Stimulated activated naive CD8-positive, alpha-beta T cell treated with anti-CD3 and anti-CD28 coated beads, Interleukin-15, amount 100 ng/mL, for 72 hours (primary cell): ENCODE measurements at regions not wholly inside any gene's neighbourhood (a gene's known extent, or its start where the extent isn't known, plus 50 kb on each side); places are given as distances from the start of the nearest gene placed in this dataset.
"Not testable (repeated sequence)": the region's sequence is repeated elsewhere in the genome, so short reads cannot be mapped to it uniquely, and the experiment has no call there.

Experiments
- ATAC-seq: fragments of 150-1000 bp; cut with Tn5 transposase; 2 replicates; pipeline ENCODE4 v1.10.0; 2021; ENCODE audit warnings: mild to moderate bottlenecking, moderate library complexity
- DNase-seq, 2 donors: peaks; one replicate each; pipeline ENCODE4 v3.0.0; 2021 to 2022
- H3K27ac Mint-ChIP-seq, 2 donors: one replicate each; pipeline ENCODE4 v1.8.0; 2022; ENCODE audit warnings: mild to moderate bottlenecking in 2 of 2, mixed read lengths in 2 of 2, moderate library complexity in 2 of 2
- H3K27me3 Mint-ChIP-seq: one replicate; pipeline ENCODE4 v1.8.0; 2022; ENCODE audit warnings: mixed read lengths
- H3K4me1 Mint-ChIP-seq: one replicate; pipeline ENCODE4 v1.8.0; 2022; ENCODE audit warnings: mild to moderate bottlenecking, mixed read lengths
- H3K4me3 Mint-ChIP-seq, 2 donors: one replicate each; pipeline ENCODE4 v1.8.0; 2022; ENCODE audit warnings: mild to moderate bottlenecking in 2 of 2, mixed read lengths in 2 of 2, moderate library complexity in 1 of 2
- H3K9me3 Mint-ChIP-seq, 2 donors: one replicate each; pipeline ENCODE4 v1.8.0; 2022; ENCODE audit warnings: mixed read lengths in 2 of 2

DNA sequence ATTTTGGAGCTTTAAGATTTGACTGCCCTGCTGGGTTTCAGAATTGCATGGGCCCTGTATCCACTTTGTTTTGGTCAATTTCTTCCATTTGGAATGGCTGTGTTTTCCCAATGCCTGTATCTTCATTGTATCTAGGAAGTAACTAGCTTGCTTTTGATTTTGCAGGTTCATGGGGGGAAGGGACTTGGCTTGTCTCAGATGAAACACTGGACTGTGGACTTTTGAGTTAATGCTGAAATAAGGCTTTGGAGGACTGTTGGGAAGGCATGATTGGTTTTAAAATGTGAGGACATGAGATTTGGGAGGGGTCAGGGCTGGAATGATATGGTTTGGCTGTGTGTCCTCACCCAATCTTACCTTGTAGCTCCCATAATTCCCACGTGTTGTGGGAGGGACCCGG is 245.2 kb upstream of the FOXP2 start:
- not testable (repeated sequence) for H3K27ac Mint-ChIP-seq, H3K27me3 Mint-ChIP-seq, H3K4me1 Mint-ChIP-seq, ATAC-seq, H3K4me3 Mint-ChIP-seq, DNase-seq
- peaks cover 6 to 13% of the 10 kb centered on the region in 2 donors for H3K9me3 Mint-ChIP-seq

DNA sequence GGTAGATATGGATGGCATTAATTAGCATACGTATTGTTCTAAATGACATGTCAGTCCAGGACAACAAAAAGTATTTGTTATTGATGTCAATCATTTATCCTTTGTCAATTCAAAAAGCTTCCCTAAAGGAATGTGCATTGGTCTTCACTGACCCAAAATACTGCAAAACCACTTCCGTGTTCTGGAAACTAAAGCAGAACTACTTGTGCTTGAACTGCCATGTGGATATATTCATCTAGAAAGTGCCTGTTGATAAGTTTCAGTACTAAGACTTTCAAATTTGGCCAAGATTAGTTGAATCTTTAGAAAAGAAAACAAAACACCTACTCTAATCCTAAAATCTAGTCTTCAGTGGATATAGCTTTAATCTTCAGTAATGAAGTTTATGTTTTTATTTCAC is 242.1 kb upstream of the PPP1R3A start:
- DNase-seq (no peak), ATAC-seq (no peak)
- peaks cover 0 to 4% of the 10 kb centered on the region in 2 donors for H3K9me3 Mint-ChIP-seq
- H3K4me1 Mint-ChIP-seq: no peaks in the 10 kb centered on the region
- H3K4me3 Mint-ChIP-seq: no peak overlapping the region
- no peak overlapping the region for H3K27ac Mint-ChIP-seq
- no peaks in the 10 kb centered on the region for H3K27me3 Mint-ChIP-seq

DNA sequence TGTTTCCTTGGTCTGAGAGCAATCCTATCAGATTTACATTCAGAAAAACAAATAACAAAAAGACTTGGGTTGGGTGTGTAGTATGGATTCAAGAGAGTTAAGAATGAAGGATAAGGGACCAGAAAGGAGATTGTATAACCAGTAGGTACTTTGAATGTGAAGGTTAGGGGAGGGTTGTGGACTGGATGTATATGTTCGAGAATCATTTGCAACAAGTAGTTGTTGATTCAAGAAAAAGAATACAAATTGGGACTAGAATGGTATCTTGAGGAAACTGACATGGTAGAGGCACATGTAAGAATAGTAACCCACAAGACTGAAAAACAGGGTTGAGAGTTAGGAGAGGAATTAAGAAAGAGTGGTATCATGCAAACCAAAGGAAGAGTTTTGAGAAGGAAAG is 240.0 kb upstream of the PPP1R3A start:
- Mint-ChIP-seq H3K27me3 (no peaks in the 10 kb centered on the region), H3K4me3 (no peak overlapping the region), H3K27ac (no peak overlapping the region), H3K9me3 (peaks cover 0 to 4% of the 10 kb centered on the region in 2 donors), H3K4me1 (no peaks in the 10 kb centered on the region)
- ATAC-seq: no peak
- DNase-seq: no peak

DNA sequence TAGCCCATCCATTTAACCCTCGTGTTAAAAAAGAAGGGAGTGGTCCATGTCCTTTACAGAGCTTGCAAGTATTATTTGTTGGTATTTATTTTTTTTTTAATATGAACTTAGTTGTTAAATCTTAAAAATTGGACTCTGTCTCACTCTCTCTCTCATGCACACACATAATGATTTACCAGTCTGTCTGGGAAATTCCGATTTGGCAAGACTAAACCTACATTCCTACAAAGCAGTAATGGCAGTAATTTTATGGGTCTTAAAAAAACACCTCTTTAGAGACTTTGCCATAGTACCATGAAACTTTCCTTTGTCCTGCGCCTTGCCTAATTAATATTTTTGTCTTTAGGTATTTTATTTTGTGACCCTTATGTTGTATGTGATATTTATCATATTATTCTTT is 239.5 kb upstream of the PPP1R3A start:
- ATAC-seq (no peak), DNase-seq (no peak)
- H3K27me3 Mint-ChIP-seq: no peaks in the 10 kb centered on the region
- no peak overlapping the region for H3K4me3 Mint-ChIP-seq
- peaks cover 0 to 4% of the 10 kb centered on the region in 2 donors for H3K9me3 Mint-ChIP-seq
- no peaks in the 10 kb centered on the region for H3K4me1 Mint-ChIP-seq
- H3K27ac Mint-ChIP-seq: no peak overlapping the region

DNA sequence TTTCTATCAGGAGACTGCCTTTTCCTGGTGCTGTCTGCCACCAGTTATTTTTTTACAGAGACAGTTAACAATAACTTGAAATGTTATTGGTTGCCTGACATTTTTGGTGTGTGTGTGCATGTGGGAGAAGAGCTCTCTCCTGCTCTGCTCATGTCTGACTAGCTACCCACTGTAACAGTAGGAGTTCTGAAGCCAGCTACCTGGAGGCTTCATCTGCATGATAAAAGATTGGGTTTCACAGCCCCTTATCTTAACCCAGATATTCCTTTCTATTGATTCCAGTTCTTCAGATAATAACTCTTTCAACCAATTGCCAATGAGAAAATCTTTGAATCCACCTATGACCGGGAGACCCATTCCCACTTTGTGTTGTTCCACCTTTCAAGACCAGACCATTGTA is 237.4 kb upstream of the PPP1R3A start:
- Mint-ChIP-seq H3K4me1 (no peaks in the 10 kb centered on the region), H3K4me3 (no peak overlapping the region), H3K9me3 (peaks cover 0 to 4% of the 10 kb centered on the region in 2 donors), H3K27ac (no peak overlapping the region), H3K27me3 (no peaks in the 10 kb centered on the region)
- ATAC-seq (no peak), DNase-seq (no peak)

DNA sequence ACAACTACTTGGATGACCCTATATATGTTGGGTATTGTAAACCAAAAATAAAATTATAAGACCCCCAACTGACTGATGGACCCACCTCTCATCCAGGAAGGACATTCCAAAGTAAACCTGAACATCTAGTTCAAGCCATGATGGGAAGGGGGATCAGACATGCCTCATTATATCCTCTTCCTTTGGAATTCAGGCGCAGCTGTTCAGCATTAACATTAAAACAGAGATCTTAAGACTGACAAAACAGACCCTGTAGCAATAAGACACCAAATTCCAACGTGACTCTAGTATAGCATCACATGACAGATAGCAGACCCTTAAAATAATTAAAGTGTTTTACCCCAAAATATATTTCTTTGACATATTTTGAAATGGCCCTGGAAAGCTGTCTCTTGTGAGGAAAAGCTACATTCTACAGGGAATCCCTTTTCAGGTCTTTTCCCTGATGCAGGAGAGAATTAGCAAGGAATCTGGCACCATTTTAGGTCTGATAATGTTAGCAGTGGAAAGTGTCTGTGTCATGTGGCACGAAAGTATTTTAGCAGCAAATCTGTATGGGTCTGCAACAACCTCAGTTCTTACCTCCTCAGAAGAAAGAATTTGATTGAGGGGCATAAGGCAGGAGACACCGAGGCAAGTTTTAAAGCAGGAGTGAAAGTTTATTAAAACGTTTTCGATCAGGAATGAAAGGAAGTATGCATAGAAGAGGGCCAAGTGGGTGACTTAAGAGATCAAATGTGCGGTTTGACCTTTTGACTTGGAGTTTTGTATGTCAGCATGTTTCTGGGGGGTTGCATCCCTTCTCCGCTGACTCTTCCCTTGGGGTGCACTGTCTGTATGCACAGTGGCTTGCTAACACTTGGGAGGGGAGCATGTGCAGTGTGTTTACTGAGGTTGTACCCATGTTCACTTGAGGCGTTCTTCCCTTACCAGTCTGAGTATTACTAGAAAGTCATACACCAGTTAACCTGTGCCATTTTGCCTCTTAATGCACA is 236.6 kb upstream of the PPP1R3A start:
- no peak for DNase-seq
- ATAC-seq: no peak
- Mint-ChIP-seq H3K4me1 (no peaks in the 10 kb centered on the region), H3K9me3 (peaks cover 0 to 4% of the 10 kb centered on the region in 2 donors), H3K27me3 (no peaks in the 10 kb centered on the region), H3K27ac (no peak overlapping the region), H3K4me3 (no peak overlapping the region)

DNA sequence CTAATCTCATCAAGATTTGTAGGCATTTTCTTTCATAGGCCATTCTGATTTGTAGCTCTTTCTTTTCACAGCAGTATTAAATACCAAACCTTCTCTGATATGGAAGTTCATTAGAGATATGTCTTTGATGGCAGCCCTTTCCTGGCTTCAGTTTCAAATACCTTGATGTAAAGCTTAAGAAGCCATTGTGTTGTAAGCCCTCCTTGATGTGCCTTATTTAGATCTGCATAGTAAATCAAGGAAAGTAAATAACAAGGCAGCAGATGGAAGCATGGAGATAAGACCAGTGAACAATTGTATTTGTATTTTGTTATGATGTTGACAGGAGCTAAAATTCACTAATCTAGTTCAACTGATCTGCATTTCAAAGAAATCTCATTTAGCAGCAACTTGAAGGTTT is 234.9 kb upstream of the PPP1R3A start:
- no peak for ATAC-seq
- Mint-ChIP-seq H3K27ac (no peak overlapping the region), H3K4me3 (no peak overlapping the region), H3K27me3 (no peaks in the 10 kb centered on the region), H3K9me3 (no peaks in the 10 kb centered on the region), H3K4me1 (no peaks in the 10 kb centered on the region)
- DNase-seq: no peak

DNA sequence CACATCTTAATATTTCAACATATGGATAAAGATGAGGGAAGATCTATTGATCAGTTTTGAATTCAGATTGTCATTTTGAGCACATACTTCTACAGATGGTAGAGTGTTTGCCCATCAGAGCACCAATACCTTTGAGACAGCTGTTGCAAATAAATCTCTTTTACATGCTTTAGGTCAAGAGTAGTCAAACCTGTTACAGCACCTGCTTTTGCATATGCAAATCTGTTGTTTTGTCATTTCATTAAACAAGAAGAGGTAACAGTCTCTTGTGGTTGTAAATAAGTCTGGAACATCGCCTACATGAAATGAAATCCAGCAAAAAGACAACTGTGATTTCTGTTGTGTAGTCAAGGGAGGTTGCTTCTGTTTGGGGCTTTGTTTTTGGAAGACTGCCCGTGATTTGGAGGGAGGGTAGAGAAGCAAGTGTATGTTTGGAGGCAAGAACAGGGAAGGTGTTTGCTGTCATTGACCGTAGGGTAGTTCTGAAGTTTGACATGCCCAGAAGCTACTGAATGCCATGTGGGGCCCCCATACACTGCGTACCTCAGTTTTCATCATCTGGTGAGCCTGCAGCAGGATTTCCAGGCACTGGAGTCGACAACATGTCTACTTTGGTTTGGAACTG is 233.6 kb upstream of the PPP1R3A start:
- Mint-ChIP-seq H3K27me3 (no peaks in the 10 kb centered on the region), H3K9me3 (no peaks in the 10 kb centered on the region), H3K4me3 (no peak overlapping the region), H3K27ac (no peak overlapping the region), H3K4me1 (no peaks in the 10 kb centered on the region)
- DNase-seq (no peak), ATAC-seq (no peak)

DNA sequence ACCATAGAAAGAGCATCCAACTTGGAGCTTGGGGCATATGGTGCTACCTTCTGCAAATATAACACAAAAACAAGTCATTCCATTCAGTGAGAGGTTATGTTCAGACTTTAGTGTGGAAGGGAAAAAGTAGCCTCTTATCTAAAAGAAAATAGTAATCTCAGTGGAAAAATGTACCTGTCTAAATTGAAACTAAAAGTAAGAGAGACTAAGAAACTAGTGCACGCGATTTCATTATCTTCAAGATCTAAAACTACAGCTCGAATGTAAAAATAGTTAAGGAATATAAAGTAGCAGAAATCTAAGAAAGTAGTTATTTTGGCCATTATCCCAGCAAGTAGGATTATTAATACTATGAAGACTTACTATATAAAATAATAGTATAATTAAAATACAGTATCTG is 233.0 kb upstream of the PPP1R3A start:
- ATAC-seq (no peak), DNase-seq (no peak)
- H3K9me3 Mint-ChIP-seq: no peaks in the 10 kb centered on the region
- no peaks in the 10 kb centered on the region for H3K4me1 Mint-ChIP-seq
- no peak overlapping the region for H3K27ac Mint-ChIP-seq
- H3K4me3 Mint-ChIP-seq: no peak overlapping the region
- H3K27me3 Mint-ChIP-seq: no peaks in the 10 kb centered on the region

DNA sequence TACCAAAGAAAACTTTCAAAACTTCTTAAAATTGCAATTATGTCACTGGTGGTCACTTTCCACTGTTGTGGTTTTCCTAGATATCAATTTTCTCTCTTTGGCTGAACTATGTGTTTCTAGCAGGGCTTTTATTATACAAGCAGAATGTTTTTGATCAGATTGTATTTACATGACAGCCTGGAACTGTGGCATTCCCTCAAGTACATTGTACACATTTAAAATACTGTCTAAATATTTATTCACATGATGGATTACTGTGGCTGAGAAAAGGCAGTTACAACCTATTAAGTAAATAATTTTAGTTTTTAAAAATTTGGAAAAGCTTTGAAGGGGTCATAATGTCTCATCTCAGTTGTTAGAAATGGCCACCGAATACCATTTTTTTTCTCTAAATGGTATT is 231.9 kb upstream of the PPP1R3A start:
- Mint-ChIP-seq H3K9me3 (no peaks in the 10 kb centered on the region), H3K4me1 (no peaks in the 10 kb centered on the region), H3K27me3 (no peaks in the 10 kb centered on the region), H3K27ac (no peak overlapping the region), H3K4me3 (no peak overlapping the region)
- DNase-seq: no peak
- ATAC-seq: no peak

DNA sequence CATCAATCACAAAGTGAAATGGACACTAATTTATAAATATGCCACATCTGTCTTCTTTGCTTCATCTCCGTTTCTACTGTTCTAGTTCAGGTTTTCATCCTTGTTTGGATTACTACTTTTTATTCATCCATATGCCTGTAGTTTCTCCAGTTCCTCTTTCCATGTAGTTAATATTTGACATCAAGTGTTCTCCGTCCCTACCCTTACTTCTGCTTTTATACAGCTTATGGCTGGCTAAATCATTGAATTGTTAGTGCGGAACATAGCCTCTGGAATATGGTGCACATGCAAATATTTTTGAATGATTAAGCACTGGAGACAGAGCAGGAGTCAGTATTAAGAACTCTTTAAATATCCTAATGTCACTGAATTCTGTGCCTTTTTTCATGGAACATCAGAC is 230.0 kb upstream of the PPP1R3A start:
- H3K9me3 Mint-ChIP-seq: no peaks in the 10 kb centered on the region
- H3K4me3 Mint-ChIP-seq: no peak overlapping the region
- ATAC-seq (no peak), DNase-seq (no peak)
- H3K4me1 Mint-ChIP-seq: no peaks in the 10 kb centered on the region
- no peaks in the 10 kb centered on the region for H3K27me3 Mint-ChIP-seq
- no peak overlapping the region for H3K27ac Mint-ChIP-seq

DNA sequence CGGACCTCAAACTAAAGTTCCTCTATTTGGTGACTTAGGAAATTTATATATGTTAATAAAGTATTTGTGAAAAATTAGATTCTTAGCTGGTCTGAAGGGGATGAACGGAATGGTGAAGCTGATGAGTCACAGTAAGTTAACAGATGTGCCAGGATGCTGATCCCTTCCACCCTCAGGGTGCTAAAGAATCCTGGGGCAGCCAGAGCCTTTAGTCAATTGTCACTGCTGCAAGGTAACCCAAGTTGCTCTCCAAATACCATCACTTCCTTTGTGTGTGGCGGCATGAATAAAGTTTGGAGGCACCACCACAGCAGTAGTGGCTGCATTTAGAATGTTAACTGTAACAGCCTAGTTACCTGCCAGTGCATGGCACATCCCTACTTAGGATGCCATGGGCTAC is 222.6 kb upstream of the PPP1R3A start:
- DNase-seq (no peak), ATAC-seq (no peak)
- no peaks in the 10 kb centered on the region for H3K9me3 Mint-ChIP-seq
- no peak overlapping the region for H3K27ac Mint-ChIP-seq
- no peak overlapping the region for H3K4me3 Mint-ChIP-seq
- no peaks in the 10 kb centered on the region for H3K4me1 Mint-ChIP-seq
- no peaks in the 10 kb centered on the region for H3K27me3 Mint-ChIP-seq

DNA sequence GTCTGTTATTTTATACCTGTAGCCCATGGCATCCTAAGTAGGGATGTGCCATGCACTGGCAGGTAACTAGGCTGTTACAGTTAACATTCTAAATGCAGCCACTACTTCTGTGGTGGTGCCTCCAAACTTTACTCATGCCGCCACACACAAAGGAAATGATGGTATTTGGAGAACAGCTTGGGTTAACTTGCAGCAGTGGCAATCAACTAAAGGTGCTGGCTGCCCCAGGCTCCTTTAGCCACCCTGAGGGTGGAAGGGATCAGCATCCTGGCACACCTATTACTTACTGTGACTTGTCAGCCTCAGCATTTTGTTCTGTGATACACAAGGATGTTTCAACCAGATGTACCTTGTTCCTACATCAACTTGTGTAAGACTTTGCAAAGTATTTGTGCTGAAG is 221.8 kb upstream of the PPP1R3A start:
- ATAC-seq: no peak
- Mint-ChIP-seq H3K4me3 (no peak overlapping the region), H3K9me3 (no peaks in the 10 kb centered on the region), H3K4me1 (no peaks in the 10 kb centered on the region), H3K27me3 (no peaks in the 10 kb centered on the region), H3K27ac (no peak overlapping the region)
- DNase-seq: no peak

DNA sequence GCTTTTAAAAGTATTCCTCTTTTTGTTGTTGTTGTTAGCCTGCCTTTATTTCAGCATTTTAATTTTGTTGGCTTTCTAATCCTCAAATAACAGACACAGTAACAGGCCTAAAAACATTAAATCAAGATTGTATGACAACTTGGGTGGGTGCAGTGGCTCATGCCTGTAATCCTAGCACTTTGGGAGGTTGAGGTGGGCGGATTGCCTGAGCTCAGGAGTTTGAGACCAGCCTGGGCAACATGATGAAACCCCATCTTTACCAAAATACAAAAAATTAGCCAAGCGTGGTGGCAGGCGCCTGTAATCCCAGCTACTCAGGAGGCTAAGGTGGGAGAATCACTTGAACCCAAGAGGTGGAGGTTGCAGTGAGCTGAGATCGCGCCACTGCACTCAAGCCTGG is 220.9 kb upstream of the PPP1R3A start:
- H3K9me3 Mint-ChIP-seq, H3K27me3 Mint-ChIP-seq, ATAC-seq, H3K4me3 Mint-ChIP-seq, H3K27ac Mint-ChIP-seq, DNase-seq, H3K4me1 Mint-ChIP-seq: not testable (repeated sequence)

DNA sequence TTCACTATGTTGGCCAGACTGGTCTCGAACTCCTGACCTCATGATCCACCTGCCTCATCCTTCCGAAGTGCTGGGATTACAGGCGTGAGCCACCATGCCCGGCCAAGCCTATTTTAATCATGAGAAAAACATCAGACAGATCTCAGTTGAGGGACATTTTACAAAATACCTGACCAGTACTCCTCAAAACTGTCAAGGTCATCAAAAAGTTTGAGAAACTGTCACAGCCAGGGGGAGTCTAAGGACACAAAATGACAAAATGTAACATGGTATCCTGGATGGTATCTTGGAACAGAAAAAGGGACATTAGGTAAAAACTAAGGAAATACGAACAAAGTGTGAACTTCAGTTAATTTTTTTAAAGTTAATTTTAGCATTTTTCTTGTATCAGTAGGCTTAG is 219.8 kb upstream of the PPP1R3A start:
- Mint-ChIP-seq H3K9me3 (peaks cover 0 to 4% of the 10 kb centered on the region in 2 donors), H3K4me1 (no peaks in the 10 kb centered on the region), H3K4me3 (no peak overlapping the region), H3K27ac (no peak overlapping the region), H3K27me3 (no peaks in the 10 kb centered on the region)
- no peak for ATAC-seq
- no peak for DNase-seq

DNA sequence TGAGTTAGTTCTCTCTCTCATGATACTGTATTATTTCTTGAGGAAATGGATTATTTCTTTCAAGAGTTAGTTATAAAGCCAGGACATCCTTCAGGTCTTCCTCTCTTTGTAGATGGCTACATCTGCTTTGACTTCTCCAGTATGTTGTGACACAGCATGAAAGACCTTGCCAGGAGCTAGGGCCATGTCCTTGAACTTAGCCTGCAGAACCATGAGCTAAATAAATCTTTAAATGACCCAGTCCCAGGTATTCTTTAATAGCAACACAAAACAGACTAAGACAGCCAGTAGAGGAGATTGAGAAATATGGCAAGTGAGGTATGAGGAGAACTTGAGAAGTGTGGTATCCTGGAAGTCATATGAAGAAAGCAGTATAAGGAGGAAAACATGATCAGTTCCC is 214.9 kb upstream of the PPP1R3A start:
- no peaks in the 10 kb centered on the region for H3K27me3 Mint-ChIP-seq
- peaks cover 0 to 4% of the 10 kb centered on the region in 2 donors for H3K9me3 Mint-ChIP-seq
- H3K27ac Mint-ChIP-seq: no peak overlapping the region
- no peaks in the 10 kb centered on the region for H3K4me1 Mint-ChIP-seq
- DNase-seq (no peak), ATAC-seq (no peak)
- no peak overlapping the region for H3K4me3 Mint-ChIP-seq
